Amniotic stem cell (primary cell): ENCODE measurements at regions not wholly inside any gene's neighbourhood (a gene's known extent, or its start where the extent isn't known, plus 50 kb on each side); places are given as distances from the start of the nearest gene placed in this dataset.

Experiments
- DNase-seq: peaks from one replicate; lab custom pipeline; 2025; lab: John Stamatoyannopoulos, UW

DNA sequence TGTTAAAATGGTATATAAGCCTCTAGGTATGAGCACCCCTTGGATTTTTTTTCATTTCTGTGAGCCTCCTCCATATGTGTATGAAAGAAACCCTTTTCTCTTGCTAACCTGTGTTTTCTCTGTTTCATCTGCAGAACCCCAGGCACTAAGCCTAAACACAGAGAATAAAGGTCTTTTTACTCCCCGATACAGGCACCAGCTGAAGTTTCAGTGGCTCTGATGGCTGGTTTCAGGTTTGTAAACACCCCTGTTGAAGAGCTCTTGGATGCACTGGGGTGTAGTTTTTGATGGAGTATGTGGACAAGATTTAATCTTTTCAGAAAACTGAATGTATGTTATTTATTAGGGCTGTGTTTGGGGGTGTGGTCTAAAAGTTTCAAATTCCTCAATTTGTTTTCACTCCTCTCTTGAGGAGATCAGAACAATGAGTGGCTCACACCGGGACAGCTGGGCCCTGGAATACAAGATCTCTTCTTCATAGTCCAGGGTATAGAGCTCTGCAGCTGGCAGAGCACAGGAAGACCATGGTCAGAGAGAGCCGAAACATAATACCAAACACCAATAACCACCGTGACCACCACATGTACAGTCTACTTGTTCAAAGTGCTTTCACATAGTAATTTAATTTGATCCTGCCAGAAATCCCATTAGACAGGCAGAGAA is 50.2 kb upstream of the VTCN1 start:
- DNase-seq = no peak
